Stimulated activated naive CD8-positive, alpha-beta T cell treated with anti-CD3 and anti-CD28 coated beads, Interleukin-15, Interleukin-2, amounts not matched to agents 100 U/mL and 50 U/mL, for 24 hours (primary cell): ENCODE measurements at regions not wholly inside any gene's neighbourhood (a gene's known extent, or its start where the extent isn't known, plus 50 kb on each side); places are given as distances from the start of the nearest gene placed in this dataset.

ENCODE experiments used
- ATAC-seq: fragments of 150-1000 bp; cut with Tn5 transposase; one replicate; pipeline ENCODE4 v1.10.0; 2021
- DNase-seq: peaks from one replicate; pipeline ENCODE4 v3.0.0; 2021

DNA sequence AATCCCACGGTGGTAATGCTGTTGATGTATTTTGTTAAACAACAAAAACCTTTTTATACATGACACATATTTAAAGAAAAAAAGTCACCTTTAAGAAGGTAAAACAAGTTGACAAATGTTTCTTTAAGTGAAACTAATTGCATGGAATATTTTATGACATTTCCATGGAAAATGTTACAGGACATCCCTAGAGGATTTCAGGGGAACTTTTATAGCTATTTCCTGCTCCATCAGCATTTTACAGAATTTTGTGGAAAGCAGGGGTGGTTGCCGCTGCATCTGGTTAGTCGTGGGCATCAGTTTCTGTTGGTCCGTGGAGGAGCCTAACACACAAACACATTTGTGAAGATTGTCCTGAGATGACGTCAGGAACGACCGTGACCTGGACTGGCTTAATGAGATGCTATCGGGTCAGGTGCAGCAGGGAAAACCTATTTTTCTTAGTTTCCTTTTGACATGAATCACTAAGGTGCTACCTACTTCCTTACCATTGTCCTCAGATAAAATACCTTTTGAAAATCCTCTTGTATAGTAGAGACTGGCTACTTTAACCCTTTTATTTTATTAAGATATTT is 305.1 kb downstream of the MAP2K6 start:
- ATAC-seq, result no peak
- DNase-seq, result no peak

GRCh38 chr17:69722518-69722917 is 308.0 kb downstream of the MAP2K6 start:
- DNase-seq, result no peak

GRCh38 chr17:69723316-69723715 is 308.8 kb downstream of the MAP2K6 start:
- no peak for ATAC-seq
- no peak for DNase-seq

More at GRCh38 chr17:69722518-69722917, 308.0 kb downstream of the MAP2K6 start:
- ATAC-seq, result no peak

DNA sequence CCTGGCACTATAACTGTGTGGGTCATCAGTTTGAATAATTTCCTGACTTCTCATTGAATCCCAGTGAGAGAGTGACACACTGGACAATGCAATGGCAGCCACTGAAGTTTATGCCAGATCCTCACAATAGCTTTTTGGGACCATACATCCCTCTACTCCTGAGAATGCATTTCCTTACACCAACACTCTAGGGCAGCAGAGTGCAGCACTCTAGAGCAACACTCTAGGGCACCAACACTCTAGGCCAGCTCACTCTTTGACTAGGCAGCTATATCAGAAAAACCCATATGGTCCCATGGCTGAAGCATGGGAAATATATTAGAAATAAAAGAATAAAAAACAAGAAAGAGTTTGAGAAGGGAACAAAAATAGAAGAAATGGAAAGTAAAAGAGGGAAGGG is 309.2 kb downstream of the MAP2K6 start:
- ATAC-seq (no peak), DNase-seq (no peak)

GRCh38 chr17:69724238-69724637 is 309.7 kb downstream of the MAP2K6 start:
- ATAC-seq (no peak), DNase-seq (no peak)

DNA sequence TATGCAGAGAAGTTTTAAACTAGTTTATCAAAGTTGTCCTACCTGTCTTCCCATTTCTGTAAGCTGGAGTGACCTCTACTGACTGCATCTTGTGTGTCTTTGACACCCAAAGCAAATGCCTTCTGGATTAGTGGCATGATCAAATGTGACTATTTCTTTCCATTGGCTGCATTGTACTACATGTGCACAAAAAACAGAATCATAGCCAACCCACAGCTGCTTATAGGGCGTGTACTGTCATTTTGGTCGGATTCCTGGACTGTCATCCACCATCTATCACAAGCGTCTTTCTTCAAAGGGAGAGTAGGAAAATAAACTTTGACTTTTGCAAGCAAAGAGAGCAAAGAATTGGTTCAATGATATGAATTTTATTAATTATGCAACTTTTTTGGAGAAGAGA is 310.6 kb downstream of the MAP2K6 start:
- ATAC-seq, result no peak

GRCh38 chr17:69728816-69729215 is 314.3 kb downstream of the MAP2K6 start:
- DNase-seq (no peak), ATAC-seq (no peak)

More for the DNA sequence above, 310.6 kb downstream of the MAP2K6 start:
- no peak for DNase-seq

- no peak for ATAC-seq
Observed at GRCh38 chr17:69729944-69730343, 315.4 kb downstream of the MAP2K6 start.

DNA sequence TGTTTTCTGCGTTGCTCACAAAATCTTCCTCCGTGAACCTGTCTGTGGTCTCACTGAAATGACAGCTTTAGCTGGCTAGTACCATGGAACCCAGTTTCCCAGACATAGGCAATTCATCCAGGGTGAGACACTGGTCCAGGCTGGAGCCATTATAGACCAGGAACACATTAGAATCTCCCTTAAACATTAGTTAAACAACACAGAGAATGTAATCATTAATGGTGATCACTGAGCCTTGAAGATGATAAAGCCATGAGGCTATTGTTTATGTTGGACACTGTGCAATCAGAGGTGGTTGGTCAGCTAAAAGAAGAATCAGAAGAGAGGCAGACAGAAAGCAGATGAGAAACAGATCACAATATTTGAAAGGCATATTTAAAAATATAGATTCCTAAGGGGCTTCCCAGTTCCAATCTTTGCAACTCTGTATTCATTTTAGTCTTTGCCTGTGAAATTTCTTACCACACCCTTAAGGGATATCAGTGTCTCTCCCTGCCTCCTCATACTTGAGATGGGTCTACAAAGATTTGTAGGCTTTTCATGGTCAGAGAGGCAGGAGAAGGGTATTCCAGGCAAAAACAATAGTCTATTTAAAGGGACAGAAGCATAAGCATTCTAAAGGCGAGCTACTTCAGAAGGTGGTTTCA is 317.9 kb downstream of the MAP2K6 start:
- no peak for ATAC-seq
- no peak for DNase-seq

More at GRCh38 chr17:69729944-69730343, 315.4 kb downstream of the MAP2K6 start:
- no peak for DNase-seq

- no peak for DNase-seq
- no peak for ATAC-seq
Observed at GRCh38 chr17:69733171-69734012, 318.9 kb downstream of the MAP2K6 start.

DNA sequence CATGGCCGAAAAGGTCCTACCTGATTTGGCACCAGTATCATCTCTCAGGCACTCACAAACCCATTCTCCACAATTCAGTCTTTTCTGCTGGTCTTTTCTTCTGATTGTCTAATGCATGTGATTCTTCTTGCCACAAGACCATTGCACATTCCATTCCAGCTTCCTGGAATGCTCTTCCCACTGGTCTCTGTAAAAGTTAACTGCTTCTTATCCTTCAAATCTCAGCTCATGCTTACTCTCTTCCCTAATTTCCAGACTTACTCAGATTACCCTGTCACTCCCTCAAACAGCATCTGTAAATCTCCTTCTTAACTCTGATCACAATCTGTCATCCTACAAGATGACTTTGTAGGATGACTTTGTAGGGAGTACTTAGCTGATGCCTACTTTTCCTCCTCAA is 320.2 kb downstream of the MAP2K6 start:
- DNase-seq (no peak), ATAC-seq (no peak)

- DNase-seq, result no peak
- ATAC-seq, result no peak
Observed at GRCh38 chr17:69735285-69735684, 320.8 kb downstream of the MAP2K6 start.

GRCh38 chr17:69743091-69743490 is 328.6 kb downstream of the MAP2K6 start:
- no peak for ATAC-seq
- DNase-seq, result no peak

DNA sequence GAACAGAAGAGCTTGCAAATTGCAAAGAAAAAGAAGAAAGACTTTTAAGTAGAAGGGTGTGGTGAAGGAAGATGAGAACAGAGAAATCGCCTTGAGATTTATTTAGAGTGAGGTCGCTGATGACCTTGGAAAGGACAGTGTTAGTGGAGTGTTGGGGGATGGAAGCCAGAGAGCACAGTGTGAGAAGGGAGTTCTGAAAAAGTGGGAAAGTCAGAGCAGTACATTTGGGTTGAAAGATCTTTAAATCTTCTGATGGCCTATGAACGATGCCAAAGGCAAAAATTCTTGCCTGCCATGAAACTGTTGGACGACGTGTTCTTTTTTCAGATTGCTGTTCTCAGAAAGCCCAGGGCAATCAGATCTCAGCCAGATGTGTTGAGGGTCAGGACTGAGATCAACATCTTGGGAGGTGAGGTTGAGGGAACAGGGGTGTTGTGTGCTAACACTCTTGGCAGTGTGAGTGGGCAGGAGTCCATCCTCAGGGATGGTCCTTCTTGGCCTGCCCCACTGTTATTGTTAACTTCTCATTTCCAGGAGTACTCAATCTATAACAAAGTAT is 330.1 kb downstream of the MAP2K6 start:
- ATAC-seq (no peak), DNase-seq (no peak)

- ATAC-seq, result no peak
- DNase-seq, result no peak
Observed at GRCh38 chr17:69749911-69750310, 325.1 kb upstream of the KCNJ16 start.

DNA sequence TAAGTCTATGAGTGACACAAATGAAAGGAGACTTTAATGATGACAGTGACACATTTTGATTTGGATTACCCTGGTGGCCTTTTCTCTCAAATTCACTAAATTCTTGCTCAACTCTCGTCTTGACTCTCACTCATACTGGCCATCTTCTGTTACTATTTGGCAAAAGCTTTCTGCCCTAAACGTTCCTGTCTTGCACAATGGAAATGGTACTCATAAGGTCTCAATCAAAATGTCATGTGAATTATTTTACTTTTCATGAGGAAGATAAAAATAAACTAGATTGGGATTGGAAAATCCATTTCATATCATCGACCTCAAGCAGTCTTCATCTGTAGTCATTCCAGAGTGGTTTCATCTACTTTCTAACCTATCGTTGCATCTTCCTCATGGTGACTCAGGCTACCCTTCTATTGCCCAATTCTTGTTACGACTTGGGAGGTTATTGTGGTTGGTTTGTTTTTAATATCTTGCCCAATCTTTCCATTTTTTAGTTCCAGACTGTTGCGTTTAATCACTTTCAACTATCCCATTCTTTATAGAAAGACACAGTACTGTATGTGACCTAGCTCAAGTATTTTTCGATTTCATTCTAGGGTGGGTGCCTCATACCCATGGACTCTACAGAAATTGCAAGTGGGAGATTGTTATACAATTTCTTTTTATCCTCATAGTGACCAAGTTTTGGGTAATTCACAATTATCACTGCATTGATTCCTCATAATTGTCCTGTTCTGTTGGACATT is 317.2 kb upstream of the KCNJ16 start:
- ATAC-seq, result no peak
- no peak for DNase-seq

GRCh38 chr17:69760562-69760961 is 314.5 kb upstream of the KCNJ16 start:
- no peak for DNase-seq
- peak; percentile 40 for ATAC-seq

- ATAC-seq (no peak), DNase-seq (no peak)
Observed at GRCh38 chr17:69761011-69761410, 314.0 kb upstream of the KCNJ16 start.

- ATAC-seq (no peak), DNase-seq (no peak)
Observed at GRCh38 chr17:69761767-69762321, 313.2 kb upstream of the KCNJ16 start.

- no peak for DNase-seq
- ATAC-seq, result no peak
Observed at GRCh38 chr17:69762359-69762758, 312.7 kb upstream of the KCNJ16 start.

DNA sequence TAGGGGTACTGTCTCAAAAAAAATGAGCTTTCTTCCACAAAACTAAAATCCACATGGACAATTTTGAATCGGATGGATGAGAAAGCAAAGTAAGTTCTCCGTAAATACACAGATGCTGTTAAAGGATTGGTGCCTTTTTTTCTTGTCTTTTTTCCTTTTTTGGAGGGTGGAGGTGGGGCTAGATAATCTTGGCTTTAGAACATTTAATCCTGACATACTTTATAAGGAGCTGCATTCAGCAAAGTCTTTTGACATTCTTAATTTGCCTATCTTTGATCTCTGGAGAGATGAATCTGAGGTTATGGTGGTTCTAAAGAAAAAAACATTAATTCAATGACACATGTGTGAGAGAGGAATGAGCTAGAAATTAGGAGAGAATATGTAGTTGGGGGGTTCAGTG is 312.3 kb upstream of the KCNJ16 start:
- DNase-seq, result no peak
- no peak for ATAC-seq

DNA sequence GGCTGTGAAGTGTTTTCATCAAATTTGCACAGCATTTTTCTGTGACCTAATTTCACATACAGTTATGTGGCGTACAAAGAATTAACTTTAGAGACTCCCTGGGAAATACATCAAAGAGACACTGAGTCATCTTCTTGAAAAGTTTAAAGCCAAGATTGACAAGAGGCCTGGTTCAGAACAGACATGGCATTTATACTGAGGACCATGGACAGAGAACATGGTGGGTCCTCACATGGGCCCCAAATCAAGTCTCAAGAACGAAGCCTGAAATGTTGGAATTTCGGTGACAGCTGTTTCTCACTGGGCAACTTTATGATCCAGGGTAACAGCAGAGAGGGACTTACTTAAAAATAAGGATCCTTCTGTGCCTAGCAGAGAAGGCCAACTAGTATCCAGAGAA is 311.5 kb upstream of the KCNJ16 start:
- no peak for ATAC-seq
- no peak for DNase-seq
